Breast epithelium (tissue), 3 donors: ENCODE measurements at regions not wholly inside any gene's neighbourhood (a gene's known extent, or its start where the extent isn't known, plus 50 kb on each side); places are given as distances from the start of the nearest gene placed in this dataset.

ENCODE experiments used
- POLR2A ChIP-seq: fragments of 450-650 bp; IDR thresholded peaks from one replicate; pipeline ENCODE4 v1.6.1; 2016; ENCODE audit warnings: antibody characterized with exemption, mild to moderate bottlenecking, moderate library complexity
- POLR2AphosphoS5 ChIP-seq, 3 donors: sonication (generic); formaldehyde crosslinking; IDR thresholded peaks; one replicate each; pipeline ENCODE4 v1.6.1; 2017; ENCODE audit warnings: antibody characterized with exemption in 3 of 3
- TF ChIP-seq, protein P1 (sequence below), 3 donors: fragments of 450-650 bp; IDR thresholded peaks; one replicate each; pipeline ENCODE4 v1.5.1; 2016 to 2017; ENCODE audit warnings: antibody characterized with exemption in 3 of 3, mild to moderate bottlenecking in 3 of 3, moderate library complexity in 3 of 3

GRCh38 chr3:162143180-162143579 is 646.6 kb downstream of the OTOL1 start:
- TF ChIP-seq, protein P1, sequence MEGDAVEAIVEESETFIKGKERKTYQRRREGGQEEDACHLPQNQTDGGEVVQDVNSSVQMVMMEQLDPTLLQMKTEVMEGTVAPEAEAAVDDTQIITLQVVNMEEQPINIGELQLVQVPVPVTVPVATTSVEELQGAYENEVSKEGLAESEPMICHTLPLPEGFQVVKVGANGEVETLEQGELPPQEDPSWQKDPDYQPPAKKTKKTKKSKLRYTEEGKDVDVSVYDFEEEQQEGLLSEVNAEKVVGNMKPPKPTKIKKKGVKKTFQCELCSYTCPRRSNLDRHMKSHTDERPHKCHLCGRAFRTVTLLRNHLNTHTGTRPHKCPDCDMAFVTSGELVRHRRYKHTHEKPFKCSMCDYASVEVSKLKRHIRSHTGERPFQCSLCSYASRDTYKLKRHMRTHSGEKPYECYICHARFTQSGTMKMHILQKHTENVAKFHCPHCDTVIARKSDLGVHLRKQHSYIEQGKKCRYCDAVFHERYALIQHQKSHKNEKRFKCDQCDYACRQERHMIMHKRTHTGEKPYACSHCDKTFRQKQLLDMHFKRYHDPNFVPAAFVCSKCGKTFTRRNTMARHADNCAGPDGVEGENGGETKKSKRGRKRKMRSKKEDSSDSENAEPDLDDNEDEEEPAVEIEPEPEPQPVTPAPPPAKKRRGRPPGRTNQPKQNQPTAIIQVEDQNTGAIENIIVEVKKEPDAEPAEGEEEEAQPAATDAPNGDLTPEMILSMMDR (IDR thresholded peaks at IDR 0.05) = no peak
- TF ChIP-seq POLR2A (no peak), POLR2AphosphoS5 (IDR thresholded peaks at IDR 0.05) (no peak)
